Upper lobe of left lung (tissue), 4 donors: ENCODE measurements at regions not wholly inside any gene's neighbourhood (a gene's known extent, or its start where the extent isn't known, plus 50 kb on each side); places are given as distances from the start of the nearest gene placed in this dataset.

Experiments used
- CTCF ChIP-seq, 6 experiments: fragments of 450-650 bp in 4 of 6; fragments of 200-600 bp in 2 of 6; sonication (generic) in 2 of 6; IDR thresholded peaks; one replicate each; pipeline ENCODE4 v1.5.1; 2016 to 2019; ENCODE audit warnings: antibody characterized with exemption in 6 of 6
- EP300 ChIP-seq, 4 donors: sonication (generic); formaldehyde crosslinking; IDR thresholded peaks; one replicate each; pipeline ENCODE4 v1.5.1; 2017; ENCODE audit warnings: antibody characterized with exemption in 4 of 4, control low read depth in 2 of 4
- POLR2A ChIP-seq, 4 donors: fragments of 450-650 bp; IDR thresholded peaks; one replicate each; pipeline ENCODE4 v1.5.1; 2016 to 2017; ENCODE audit warnings: antibody characterized with exemption in 4 of 4, mild to moderate bottlenecking in 2 of 4

- TF ChIP-seq CTCF (IDR thresholded peaks at IDR 0.05) (no peak), POLR2A (IDR thresholded peaks at IDR 0.05) (no peak), EP300 (IDR thresholded peaks at IDR 0.05) (no peak)
Measured at GRCh38 chr3:144200004-144200403, 228.4 kb downstream of the DIPK2A start.
